ENCODE measurements at regions not wholly inside any gene's neighbourhood (a gene's known extent, or its start where the extent isn't known, plus 50 kb on each side); places are given as distances from the start of the nearest gene placed in this dataset.

DNA sequence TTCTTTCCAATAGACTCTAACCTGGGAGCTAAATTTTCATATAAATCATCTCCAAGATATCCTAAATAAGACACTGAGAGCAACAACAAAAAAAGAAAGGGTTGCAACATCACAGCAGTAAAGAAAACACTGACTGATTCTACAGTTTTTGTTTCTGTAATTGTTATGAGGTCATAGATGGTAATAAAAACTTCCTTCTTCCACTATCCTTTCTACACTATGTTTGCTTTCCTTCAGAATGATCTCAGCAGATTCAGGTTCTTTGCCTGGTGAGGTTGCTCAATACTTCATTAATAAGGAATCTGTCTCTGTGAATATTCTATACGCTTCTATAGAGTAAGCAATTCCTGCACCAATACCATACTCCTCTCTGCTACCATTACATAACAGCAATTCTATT lies 835.6 kb upstream of the GRAMD2B start:
- no peak for DNase-seq

DNA sequence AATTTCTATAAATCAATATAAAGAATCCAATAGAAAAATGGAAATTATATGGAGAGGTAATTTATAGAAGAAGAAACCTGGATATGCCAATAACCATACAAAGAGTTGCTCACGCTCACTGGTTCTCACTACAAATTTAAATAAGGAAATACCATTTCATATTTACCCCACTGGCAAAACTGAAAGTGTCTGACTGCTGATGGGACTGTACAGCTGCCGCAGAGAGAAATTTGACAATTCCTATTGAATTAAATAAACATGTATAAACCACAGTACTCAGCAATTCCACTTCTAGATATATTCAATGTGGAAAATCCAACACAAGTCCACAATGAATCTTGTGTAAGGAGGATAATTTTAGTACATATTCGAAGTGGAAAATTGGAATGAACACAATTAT lies 830.4 kb upstream of the GRAMD2B start:
- DNase-seq, result no peak

DNA sequence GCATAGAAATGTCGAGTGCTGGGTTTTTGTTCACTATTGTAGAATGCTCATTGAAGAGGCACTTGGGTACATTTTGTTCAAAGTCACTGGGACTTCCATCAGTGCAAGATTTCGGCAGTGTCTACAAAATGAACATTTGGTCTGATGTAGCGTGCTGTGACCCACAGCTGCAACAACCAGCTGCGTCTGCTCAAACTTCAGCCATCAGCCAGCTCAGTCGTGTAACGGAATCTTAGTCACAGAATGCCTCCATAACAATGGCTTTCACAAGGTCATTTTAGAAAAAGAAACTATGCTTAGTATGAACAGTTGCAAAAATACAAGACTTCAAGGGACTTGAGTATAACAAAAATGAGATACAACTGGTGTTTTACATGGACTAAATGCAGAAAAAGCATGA lies 828.1 kb upstream of the GRAMD2B start:
- no peak for DNase-seq

DNA sequence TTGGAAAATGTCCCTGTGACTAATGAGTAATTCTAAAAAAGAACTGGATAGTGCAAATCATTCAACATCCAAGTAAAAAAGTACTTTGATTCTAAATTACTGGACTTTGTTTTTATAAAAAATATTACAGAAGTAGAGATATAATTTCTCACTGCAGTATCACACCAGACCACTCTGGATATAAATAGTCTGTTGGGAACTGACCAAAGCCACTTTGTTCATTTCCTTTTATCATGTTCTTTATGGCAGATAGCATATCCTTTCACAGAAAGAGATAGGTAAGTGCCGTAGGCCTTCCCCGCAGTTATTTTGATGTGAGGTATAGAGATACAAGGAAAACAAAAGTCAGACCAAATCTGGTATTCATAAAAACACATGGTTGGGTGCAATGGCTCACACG lies 827.4 kb upstream of the GRAMD2B start:
- no peak for DNase-seq

DNA sequence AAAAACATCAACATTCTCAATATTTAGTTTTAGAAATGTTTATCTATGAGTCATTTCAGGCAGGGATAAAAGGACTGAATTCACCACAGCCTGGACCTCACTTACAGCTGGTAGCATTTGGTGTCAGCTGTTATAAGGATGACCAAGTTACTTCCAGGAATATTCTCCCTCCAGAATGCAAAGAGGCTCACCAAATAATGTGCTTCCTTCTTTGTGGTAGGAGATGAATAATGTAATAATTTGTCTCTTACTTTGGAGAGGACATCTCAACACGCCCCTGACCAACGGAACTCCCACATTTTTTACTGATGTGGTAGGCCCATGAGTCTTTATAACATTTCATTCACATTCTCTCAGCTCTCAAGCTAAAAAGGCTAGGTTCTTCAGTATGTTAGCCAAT lies 825.9 kb upstream of the GRAMD2B start:
- DNase-seq, result no peak

DNA sequence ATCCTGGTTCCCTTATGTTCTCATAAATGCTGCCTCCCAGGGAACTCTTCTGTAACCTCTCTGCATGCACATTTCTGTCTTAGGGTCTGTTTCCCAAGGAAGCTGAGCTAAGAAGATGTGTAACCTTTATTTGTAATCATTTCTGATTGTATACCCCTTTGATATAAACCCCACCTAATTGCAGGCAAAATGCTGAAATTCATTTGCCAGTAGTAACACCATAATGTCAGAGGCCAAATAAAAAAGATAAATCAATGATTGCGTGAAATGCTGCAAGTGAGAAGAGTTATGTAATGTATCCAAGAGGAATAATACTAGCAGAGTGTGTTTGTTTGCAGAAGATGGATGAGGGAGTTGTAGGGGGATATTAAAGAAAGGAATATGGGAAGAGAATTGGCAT lies 822.6 kb upstream of the GRAMD2B start:
- DNase-seq, result no peak

DNA sequence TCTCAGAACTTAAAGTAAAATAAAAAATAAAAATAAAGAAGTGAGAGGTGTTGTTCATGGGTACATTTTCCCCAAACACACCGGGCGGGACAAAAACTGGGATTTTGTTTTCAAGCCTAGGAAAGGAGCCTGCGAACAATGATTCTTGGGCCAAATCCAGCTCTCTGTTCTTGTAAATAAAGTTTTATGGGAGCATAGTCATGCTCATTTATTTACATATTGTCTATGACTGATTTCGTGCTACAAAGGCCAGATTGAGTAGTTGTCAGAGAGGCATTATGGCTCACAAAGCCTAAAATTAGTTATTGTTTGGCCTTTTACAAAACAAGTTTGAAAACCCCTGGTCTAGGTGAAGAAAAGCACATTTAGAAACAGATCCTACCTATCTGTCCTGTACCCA lies 821.0 kb upstream of the GRAMD2B start:
- DNase-seq, result no peak

DNA sequence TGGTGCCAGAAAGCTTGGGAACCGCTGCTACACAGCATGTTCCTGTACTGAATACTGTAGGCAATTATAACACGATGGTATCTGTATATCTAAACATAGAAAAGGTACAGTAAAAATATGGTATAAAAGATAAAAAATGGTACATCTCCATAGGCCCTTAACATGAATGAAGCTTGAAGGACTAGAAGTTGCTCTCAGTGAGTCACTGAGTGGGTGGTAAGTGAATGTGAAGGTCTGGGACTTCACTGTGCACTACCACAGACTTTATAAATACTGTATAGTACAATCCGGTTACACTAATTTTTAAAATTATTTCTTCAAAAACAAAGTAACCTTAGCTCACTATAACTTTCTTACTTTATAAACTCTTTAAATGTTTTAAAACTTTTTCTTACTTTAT lies 819.9 kb upstream of the GRAMD2B start:
- no peak for DNase-seq

DNA sequence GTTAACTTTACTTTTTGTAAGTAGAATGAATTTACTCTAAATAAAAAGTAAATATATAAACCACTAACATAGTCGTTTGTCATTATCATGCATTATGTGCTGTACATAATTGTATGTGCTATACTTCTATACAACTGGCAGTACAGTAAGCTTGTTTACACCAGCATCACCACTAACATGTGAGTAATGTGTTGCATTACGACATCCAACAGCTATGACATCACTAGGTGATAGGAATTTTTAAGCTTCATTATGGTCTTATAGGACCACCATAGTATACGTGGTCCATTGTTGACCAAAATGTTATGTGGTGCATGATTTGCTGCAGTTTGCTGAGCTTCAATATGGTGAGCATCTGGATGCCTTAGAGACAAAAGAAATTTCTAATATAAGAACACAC lies 819.1 kb upstream of the GRAMD2B start:
- DNase-seq, result no peak

DNA sequence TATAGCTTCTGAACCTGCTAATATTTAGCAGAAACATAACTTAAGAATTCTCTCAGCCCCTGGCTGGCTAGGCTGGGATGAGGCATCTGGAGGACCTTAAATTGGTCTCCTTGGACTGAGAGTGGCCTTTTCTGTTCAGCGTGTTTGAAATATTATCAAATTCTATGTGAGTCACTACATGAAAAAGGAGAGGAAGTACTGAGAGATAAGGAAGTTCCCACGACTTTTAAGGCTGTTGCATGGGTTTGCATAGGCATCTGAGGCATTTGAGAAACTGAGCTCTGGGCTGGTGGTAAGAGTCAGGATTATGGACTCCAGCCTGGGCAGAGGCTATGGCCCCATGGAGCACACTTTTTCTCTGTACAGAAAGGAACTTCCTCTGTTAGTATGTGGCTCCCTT lies 816.2 kb upstream of the GRAMD2B start:
- DNase-seq, result no peak

DNA sequence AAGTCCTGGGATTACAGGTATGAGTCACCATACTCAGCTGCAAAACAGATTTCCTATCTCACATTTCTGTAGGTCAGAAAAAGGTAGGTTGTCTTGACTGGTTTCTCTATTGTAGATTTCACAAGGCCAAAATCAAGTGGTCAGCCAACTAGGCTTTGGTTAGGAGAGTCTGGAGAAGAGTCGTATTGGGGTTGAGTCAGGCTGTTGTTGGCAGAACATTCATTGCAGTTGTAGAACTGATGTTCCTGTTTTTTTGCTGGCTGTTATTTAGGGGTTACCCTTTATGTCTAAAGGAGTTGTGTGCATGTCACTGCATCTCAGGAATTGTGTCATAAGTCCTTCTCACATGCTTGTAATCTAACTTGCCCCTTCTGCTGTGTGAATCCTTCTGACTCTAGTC lies 814.2 kb upstream of the GRAMD2B start:
- no peak for DNase-seq

DNA sequence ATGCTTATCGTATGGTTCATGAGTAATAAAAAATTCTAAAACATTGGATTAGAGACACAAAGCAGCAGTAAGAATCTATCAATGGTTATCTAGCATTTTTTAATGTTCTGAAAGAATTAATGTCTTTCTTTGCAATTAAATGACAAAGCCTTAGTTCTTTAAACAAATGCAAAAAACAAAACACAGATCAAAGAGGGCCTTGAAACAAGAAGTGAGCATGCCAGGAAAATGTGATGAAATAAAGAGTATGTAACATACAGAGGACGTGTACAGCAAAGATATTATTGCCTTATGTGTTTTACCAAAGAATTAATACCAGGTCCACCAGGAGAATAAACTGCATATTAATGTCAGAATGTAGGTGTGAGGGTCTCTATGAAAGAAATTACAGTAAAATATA lies 812.3 kb upstream of the GRAMD2B start:
- DNase-seq, result no peak

DNA sequence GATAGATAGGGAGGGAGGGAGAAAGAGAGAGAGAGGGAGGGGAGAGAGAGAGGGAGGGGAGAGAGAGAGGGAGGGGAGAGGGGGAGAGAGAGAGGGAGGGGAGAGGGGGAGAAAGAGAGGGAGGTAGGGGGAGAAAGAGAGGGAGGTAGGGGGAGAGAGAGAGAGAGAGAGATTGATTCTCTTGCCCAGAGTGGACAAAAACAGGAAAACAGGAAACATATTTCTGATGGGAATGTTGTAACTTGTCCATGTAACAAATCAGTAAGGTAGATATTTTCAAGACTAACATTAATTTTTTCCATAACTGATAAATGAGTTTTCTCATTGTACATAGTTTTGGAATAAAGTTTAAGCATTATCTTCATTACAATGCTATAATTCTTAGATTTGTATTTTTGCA lies 811.7 kb upstream of the GRAMD2B start:
- DNase-seq, result no peak

DNA sequence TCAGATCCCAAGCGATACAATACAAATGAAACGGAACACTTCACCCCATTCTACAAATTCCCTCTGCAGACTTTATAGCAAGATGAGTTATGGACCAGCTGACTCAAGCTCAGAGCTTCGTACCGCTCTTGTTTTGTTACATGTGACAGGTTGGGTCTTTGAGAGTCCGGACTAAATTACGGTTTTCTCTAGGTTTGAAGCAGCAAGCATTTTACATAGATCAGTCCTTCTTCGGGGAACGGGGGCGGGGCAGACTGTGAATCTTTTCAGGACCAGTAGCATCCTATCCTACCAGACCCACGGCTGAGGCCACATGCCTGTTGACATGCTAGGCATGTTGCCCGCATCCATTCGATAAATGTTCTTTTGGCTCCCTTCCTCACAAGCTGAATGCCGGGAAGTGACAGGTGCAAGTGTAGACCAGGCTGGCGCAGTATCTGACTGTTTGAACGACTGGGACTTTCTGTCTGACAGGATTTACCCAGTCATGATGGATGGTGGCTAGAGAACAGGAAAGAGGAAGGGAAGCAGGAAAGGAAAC lies 811.0 kb upstream of the GRAMD2B start:
- no peak for DNase-seq

DNA sequence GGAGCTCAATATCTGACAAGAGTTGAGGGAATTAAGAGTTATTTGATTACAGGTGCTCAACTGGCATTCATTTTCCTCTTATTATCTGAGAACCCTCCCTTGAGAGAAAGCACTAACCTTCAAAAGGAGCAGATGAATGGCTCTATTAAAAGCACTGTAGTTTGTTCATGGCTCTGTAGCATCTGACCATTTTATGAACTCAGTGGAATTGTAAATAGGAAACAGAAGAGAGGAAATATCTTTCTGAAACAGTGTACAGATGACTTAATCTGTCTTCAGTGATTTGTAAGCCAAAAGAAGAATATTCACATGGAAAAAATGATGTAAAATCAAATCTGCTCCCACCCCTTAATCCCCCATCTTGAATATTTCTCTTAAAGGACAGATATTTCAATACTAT lies 810.4 kb upstream of the GRAMD2B start:
- no peak for DNase-seq

DNA sequence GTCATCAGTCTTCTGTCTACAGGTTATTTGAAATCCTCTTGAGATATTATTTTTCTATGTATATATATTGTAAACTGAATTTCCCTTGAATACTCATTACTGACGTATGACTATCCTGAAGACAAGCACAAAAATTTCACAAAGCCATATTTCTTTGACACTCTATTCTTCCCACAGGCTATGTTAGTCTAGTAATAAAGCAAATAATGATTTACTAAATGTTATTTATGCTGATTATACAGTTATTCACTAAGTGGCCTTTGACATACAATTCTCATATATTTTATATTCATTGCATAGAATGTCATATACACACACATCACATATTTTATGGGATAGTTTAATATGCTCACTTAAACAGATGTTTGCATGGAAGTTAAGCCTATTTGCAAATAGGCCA lies 793.0 kb upstream of the GRAMD2B start:
- DNase-seq, result no peak

DNA sequence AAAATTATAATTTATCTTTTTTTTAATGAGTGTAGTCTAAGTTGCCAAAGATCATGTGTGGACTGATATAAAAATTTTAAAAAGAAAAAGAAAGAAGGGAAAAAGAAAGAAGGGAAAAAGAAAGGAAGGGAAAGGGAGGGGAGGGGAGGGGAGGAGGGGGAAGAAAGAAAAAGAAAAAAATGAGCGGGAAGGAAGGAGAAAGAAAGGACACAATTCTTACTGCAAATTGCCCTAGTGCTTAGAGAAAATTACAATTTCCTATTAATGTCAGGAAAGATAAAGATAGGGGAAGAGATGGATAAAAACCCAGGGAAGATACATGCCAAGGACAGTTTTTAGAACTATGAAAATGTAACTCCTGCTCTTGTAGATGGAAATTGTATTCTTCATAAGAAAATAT lies 789.7 kb upstream of the GRAMD2B start:
- no peak for DNase-seq

DNA sequence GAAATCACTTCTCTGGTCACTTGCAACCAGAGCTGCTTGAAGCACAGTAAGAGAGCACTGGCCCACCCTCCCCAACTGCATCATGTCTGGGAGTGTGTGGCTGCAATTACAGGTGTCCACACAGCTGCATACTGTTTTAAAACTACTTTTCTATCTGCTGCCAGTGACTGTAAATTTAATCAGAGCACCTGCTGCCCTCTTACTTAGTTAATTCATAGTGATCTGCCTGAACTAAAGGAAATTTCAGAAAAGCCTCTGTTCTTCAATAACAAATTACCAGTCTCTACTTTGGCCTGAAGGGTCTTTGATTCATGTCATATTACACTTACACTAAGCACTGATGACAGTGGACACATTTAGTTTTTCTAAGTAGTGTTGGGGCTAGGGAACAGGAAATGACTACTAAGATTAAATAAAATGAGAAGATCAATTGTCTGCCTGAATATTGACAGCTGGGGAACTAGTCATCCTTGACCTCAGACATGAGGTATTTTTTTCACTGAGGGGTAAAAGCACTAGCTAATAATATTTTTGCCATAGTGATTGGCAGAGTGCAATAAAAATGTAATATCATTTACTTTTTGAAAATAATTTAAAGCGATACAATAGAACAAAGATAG lies 788.9 kb upstream of the GRAMD2B start:
- DNase-seq, result no peak

DNA sequence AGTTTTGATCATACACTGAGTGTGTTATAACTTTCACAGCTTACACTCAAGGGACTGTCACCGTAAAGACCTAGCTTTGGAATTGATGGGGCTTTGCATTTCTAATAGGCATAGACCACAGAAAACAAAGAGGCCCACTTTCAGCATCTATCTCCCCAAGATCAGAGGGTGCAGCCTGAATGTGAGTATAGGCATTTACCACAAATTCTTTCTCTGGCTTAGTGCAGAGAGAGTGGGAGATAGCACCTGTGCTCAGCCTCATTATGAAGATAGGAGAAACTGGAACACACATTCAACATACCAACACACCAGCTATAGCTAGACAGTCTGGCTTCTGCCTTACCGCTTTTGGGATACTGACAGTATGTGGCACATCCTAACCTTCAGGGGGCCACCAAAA lies 783.4 kb upstream of the GRAMD2B start:
- no peak for DNase-seq

DNA sequence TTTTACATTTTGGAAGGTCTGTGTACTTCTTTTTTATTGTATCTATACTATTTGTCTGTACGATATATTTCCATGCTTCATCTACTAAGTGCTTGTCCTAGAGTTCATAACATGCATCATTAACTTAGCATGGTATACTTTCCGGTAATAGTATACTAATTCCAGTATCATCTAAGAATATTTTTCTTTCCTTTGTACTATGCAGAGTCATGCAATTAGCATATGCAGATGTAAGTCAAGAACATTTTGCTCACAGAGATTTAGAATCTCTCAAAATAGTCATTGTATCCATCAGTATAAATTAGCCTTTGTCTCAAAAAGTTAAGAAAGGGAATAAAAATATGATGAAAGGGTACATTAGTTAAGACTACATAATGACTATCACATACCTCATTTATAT lies 770.4 kb upstream of the GRAMD2B start:
- DNase-seq, result no peak

DNA sequence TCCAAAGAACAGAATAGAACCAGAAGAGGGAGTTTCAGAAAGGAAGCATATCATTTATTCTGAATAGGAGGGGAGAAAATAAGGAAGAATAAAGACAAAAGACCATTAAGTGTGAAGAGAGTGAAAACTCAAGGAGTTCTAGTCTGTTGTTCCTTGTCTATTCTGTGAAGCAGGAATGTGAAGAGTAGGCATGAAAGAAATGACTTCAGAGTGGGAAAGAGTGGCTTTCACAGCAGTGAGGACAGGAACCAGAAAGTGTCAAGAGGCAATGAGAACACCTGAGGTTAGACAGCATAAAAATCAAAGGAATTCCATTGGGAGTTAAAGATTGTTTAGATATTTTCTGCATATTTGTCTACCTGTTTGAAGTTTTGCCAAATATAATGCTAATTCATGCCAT lies 768.8 kb upstream of the GRAMD2B start:
- no peak for DNase-seq

DNA sequence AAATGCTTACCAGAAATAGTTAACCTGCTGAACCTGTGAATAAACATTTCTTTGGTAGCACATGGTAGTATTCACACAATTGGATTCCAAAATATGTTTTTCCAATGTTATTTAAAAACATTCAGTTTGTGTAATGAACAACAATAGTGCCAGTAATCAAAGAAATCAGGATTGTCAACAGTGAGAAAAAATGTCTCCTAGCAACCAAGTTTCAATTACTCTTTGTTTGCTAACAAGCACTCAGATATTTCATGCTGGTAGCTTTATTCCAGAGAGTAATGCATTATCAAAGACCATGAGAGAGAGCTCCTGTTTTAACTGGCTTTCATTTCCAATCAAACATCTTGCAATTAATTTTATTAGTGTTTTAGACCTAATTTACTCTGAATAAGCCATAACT lies 768.1 kb upstream of the GRAMD2B start:
- DNase-seq, result no peak

DNA sequence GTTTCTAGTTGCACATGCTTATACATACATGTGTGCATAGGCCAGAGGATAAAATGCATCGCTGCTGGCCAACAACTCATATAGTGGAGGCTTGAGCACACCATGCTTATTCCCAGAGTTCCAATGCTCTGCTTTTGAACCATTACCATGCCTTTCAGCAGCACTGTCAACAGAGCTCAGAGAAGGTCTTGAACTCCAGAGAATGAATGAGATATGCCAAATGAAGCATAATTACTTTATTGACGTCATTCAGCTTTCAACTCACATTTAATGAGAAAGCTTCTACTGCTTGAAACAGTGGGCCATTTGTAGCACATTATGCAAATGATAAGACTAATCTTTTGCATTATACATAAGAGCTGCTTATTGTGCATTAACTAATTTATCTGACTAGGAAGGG lies 765.3 kb upstream of the GRAMD2B start:
- DNase-seq, result no peak

DNA sequence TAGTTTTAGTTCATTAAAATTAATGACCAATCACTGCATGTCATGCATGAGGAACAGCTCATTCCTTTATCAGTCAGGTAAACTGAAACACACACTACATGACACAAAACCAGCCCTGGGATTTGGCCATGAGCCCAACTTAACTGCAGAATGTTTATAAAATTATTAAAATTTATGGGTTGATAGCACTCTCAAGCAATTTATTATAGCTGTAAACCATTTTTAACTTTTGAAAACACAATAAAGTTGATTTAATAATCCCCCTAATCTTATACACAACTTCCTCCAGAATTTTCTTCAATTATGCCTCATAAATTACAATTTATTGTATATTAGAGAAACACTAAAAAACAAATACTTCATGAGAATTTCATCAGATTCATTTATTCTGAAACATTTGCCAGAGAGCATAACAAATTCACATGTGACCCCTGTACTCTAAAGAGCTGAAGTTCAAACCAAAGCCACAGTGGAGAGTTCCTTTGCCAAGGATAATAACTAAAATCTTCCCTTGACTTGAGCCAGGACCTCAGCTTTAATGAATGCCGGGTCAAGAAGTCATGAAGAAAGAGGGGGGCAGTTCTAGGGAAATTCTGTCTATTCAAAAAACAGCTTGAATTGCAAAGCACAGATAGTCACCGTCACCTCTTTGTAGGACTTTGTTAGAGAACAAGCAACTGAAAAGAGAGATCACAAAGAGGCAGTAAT lies 763.7 kb upstream of the GRAMD2B start:
- DNase-seq, result no peak

Measured in KG1 (cell line).